Right hindlimb (tissue), 1 donor: ENCODE measurements at regions not wholly inside any gene's neighbourhood (a gene's known extent, or its start where the extent isn't known, plus 50 kb on each side); places are given as distances from the start of the nearest gene placed in this dataset.

Experiments
- DNase-seq: peaks from one replicate; pipeline ENCODE4 v3.0.0-alpha.2; 2018

- DNase-seq, result no peak
Observed at GRCh38 chr1:184285401-184286087, 101.3 kb upstream of the C1orf21 start.

GRCh38 chr1:184287001-184287400 lies 99.8 kb upstream of the C1orf21 start:
- no peak for DNase-seq

- DNase-seq, result no peak
Observed at GRCh38 chr1:184289825-184290550, 96.8 kb upstream of the C1orf21 start.

GRCh38 chr1:184291701-184292100 lies 95.1 kb upstream of the C1orf21 start:
- no peak for DNase-seq

DNA sequence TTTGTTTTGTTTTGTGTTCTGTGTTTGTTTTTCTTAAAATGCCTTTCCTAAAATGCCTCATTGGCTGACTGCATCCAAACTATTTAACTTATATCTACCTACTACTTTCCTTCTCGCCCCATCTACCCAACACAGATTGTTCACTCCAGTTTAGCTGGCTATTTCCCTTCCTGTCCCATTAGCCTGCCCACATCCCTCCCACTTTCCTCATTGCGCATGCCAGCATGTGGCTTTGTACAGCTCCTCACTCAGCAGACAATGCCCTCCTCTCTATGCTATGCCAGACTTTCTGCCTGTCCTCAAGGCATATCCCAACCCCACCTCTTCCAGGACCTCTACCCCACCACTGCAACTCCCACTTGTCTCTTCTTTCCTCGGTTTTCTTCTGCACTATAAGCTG lies 94.7 kb upstream of the C1orf21 start:
- DNase-seq, result no peak

DNA sequence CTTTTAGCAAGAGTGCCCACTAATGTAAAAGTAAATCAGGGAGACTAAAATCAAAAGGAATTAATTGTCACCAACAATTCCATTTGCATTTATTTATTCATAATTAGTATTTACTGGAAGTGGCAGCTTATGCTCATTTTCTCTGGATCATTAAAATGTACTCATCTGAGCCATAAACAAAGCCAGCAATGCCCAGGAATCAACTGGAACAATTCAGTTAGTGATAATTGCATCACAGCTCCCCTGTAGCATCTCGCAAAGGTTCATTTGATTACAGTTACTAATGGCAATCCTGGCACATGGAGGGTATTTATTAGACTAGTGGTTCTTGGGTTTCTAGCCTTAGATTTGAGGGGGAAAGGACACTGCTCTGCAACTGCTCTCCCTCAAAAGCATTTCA lies 92.7 kb upstream of the C1orf21 start:
- no peak for DNase-seq

DNA sequence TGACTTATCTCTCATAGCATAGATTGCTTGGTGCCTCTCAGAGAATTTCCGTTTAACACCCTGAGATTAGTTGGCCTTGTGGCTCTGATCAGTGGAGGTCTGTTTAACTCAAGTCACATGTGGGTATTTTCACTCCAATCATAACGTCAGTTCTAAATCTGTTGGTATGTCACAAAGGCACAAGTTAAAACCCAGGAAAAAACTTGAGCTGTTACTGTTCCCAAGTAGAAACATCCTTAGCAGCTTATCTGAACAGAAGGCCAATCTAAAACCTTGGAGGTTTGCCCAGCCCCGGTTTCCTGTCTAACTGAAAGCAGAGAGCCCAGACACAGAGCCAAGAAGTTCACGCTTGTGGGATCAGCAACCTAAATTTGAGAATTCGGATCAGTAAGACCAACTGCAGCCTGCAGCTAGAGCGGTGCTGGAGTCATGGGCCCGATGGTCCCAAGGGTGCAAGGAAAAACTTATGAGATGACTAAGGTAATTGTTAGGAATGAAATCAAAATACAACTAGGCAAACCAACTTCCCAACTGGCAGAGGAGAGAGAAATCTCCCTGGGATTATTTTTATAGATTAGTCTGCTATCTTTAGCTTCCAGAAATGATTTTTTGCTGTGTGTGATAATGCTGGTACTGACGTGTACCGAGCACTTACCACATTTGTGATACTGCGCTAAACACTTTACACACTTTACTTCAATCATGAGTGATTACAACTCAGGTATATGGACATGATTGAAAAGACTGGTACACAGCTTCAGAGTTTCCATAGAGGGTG lies 90.2 kb upstream of the C1orf21 start:
- peak; percentile 89 for DNase-seq

DNA sequence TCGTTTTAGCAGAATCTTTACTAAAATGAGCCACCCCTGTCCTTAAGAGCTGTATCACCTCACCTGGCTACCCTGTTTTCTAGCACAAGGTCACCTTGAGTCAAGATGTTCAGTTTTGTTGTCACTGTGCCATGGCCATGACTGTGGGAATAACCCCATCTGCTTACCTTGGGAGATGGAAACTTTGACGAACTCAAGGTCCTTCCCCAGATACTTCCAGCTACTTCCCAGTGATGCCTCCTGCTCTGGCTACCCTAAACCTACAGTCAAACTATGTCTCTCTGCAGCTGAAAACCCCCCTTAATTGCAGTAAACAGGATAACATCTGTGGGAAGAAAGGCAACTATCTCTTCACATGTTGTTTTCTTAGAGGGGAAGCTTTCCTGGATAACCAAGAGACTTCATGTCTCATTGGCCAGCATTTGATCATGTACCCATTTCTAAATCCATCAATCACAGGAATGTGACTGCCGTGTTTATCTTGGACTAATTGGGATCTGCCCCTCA lies 89.5 kb upstream of the C1orf21 start:
- no peak for DNase-seq

DNA sequence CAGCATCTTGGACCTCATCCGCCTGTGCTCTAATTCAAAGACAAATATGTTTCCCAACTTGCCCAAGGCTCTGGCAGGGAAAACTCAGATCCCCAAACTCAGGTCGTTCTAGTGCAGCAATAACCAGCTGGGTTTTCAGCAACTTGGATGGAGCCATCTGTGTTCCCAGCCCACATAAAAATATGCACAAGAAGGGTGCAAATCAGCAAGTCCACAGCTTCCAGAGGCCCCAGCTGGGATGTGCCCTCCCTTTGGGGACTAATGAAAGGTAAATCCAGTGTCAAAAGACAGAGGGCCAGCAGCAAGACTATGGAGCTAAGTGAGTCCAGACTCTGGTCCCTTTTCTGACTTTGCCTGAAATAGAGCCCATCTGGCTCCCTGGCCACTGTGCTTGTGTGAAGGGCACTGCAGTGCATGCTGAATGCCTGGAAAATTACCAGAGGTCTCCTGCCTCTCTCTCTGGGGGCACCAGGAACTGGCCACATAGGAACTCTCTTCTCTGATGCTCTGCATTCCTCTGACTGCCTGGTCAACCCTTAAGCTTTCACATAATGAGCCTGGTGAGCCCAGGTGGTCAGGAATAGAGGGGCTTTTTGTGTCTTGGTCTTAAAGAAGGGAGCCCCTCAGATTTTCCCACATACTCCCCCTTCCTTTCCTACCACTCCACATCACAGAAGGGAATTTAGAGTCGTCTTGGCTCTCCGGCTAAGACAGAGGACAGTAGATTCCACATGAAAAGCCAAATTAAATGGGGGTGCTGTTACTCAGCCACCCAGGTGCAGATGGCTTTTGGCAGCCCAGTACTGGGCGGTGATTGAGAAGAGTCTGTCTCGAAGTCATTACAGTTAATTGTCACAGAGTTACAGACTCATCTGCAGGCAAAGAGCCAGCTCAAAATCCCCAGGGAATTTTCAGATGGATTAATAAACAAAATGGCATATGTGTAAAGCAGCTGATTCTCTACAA lies 88.1 kb upstream of the C1orf21 start:
- peak; percentile 32 for DNase-seq

DNA sequence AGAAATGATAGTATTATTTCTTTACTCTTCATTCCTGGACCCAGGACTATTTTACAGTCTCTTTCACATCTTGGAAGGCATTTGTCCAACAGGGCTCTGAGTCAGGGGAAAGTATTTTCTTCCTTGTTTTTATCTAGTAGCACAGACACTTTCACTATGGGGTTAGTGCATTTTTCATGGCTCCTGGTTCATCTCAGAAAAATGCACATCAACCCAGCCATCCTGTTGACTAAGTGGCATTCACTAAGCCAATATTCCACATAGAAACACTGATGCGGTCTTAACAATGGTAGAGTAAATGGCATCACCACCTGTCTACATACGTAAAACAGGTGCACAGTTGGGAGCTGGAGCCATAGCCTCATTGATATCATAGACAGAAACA lies 87.4 kb upstream of the C1orf21 start:
- DNase-seq, result no peak

- DNase-seq, result no peak
Observed at GRCh38 chr1:184299796-184300195, 87.0 kb upstream of the C1orf21 start.

GRCh38 chr1:184300446-184300845 lies 86.4 kb upstream of the C1orf21 start:
- no peak for DNase-seq

DNA sequence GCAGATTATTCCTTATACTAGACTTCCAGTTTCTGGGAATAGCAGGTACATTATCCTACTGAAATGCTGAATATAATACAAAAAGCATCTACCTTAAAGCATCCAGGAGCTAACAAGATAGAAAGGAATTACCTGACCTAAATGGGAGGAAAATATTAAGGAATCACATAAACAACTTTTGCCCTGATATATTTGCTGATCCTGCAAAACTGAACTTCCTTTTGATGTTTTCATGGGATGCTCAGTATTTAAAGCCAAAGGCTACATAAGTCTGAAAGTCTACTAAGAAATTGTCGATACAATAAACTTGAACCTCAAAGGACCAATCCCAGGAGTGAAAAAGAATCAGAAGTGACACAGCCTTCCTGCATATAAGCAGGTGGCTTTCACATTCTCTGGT lies 85.6 kb upstream of the C1orf21 start:
- DNase-seq, result no peak

GRCh38 chr1:184302346-184302745 lies 84.5 kb upstream of the C1orf21 start:
- DNase-seq, result no peak

GRCh38 chr1:184310157-184310819 lies 76.5 kb upstream of the C1orf21 start:
- DNase-seq, result no peak

- no peak for DNase-seq
Observed at GRCh38 chr1:184311580-184311979, 75.2 kb upstream of the C1orf21 start.

- no peak for DNase-seq
Observed at GRCh38 chr1:184315254-184315653, 71.6 kb upstream of the C1orf21 start.

DNA sequence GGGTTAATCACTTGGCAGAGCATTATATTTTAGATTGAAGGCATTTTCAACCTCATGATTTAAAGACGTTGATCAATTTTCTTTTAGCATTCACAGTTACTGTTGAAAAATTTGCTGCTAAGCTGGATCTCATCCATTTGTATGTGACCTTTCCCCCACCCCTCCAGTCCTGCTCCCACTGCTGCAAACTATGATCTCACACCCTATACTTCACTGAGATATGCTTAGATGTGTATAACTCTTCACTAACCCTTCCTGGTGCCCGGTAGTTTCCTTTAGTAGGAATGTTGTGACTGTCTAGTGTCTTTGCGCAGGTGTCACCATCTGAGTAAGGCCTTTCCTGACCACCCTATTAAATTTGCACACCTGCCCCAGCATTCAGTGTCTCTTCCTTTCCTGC lies 67.0 kb upstream of the C1orf21 start:
- no peak for DNase-seq

- no peak for DNase-seq
Observed at GRCh38 chr1:184322253-184322652, 64.6 kb upstream of the C1orf21 start.

DNA sequence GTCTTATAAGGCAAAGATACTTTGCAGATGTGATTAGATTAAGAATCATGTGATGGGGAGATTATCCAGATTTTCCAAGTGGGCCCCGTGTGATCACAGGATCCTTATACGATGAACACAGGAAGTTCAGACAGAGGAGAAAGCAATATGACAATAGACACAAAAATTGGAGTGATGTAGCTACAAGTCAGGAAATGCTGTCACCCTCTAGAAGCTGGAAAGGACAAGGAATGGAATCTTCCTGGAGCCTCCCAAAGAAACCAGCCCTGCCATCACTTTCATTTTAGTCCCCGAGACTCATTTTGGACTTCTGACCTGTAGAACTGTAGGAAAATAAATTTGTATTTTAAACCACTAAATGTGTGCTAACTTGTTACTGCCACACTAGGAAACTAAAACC lies 61.9 kb upstream of the C1orf21 start:
- no peak for DNase-seq

DNA sequence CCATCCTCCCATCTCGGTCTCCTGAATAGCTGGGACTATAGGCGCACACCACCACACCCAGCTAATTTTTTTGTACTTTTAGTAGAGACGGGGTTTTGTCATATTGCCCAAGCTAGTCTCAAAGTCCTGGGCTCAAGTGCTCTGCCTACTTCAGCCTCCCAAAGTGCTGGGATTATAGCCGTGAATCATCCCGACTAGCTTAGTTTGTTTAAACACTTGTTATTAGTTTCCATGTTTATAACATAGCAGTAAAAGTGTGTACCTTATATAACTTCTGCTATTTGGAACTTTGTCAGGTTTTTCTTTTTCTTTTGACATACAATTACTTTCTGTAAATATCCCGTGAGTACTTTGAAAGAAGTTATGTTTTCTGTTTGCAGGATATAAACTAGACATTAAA lies 60.6 kb upstream of the C1orf21 start:
- no peak for DNase-seq
